IMR-90 (cell line): ENCODE measurements at regions not wholly inside any gene's neighbourhood (a gene's known extent, or its start where the extent isn't known, plus 50 kb on each side); places are given as distances from the start of the nearest gene placed in this dataset.

Experiments used
- ATAC-seq: fragments of 200-7000 bp; cut with Tn5 transposase; 2 replicates; pipeline ENCODE4 v1.9.1; 2020; ENCODE audit warnings: low read depth, mild to moderate bottlenecking, moderate library complexity
- BruUV-seq: library from RNA; stranded (reverse); fragments of 400-500 nt; replicated peaks from 2 replicates; lab custom pipeline; 2021; lab: Mats Ljungman, UMichigan
- CTCF ChIA-PET: fragments of 300-600 bp; formaldehyde crosslinking; extraction: SDS; loops from one replicate; lab custom pipeline; 2021; ENCODE audit warnings: antibody characterized with exemption; lab: Yijun Ruan, JAX
- POLR2A ChIA-PET: fragments of 300-600 bp; sonication (Branson Sonifier 250); formaldehyde crosslinking; loops from one replicate; lab custom pipeline; 2022; ENCODE audit warnings: antibody characterized with exemption; ENCODE audit not compliant: unreplicated experiment; lab: Charles Lee
- DNase-seq: peaks from one replicate; pipeline ENCODE4 v3.0.0; 2013
- H2AFZ ChIP-seq: replicated peaks from 2 replicates; pipeline ENCODE3; 2013; ENCODE audit warnings: low read length, mild to moderate bottlenecking; ENCODE audit not compliant: poor library complexity
- H2AK5ac ChIP-seq: 2 replicates; pipeline ENCODE4 v1.6.1; 2013; ENCODE audit warnings: low read depth, low read length, inconsistent platforms
- H2AK9ac ChIP-seq: replicated peaks from 2 replicates; pipeline ENCODE3; 2013; ENCODE audit warnings: mild to moderate bottlenecking, low read depth, low read length, moderate library complexity; ENCODE audit not compliant: poor library complexity
- H2BK120ac ChIP-seq: 2 replicates; pipeline ENCODE4 v1.6.1; 2013; ENCODE audit warnings: low read depth, low read length, inconsistent platforms
- H2BK15ac ChIP-seq: 3 replicates; pipeline ENCODE4 v1.6.1; 2013; ENCODE audit warnings: low read depth, low read length, inconsistent platforms
- H2BK20ac ChIP-seq: 2 replicates; pipeline ENCODE4 v1.6.1; 2013; ENCODE audit warnings: low read depth, mild to moderate bottlenecking, inconsistent platforms, low read length, moderate library complexity
- H2BK5ac ChIP-seq: 2 replicates; pipeline ENCODE4 v1.6.1; 2013; ENCODE audit warnings: mild to moderate bottlenecking, low read depth, low read length, inconsistent platforms; ENCODE audit not compliant: poor library complexity, severe bottlenecking
- H3K14ac ChIP-seq: replicated peaks from 2 replicates; pipeline ENCODE4 v1.6.1; 2013; ENCODE audit warnings: low read depth, low read length, inconsistent platforms
- H3K18ac ChIP-seq: 2 replicates; pipeline ENCODE4 v1.6.1; 2013; ENCODE audit warnings: low read depth, low read length, control low read depth
- H3K23ac ChIP-seq: 2 replicates; pipeline ENCODE4 v1.6.1; 2013; ENCODE audit warnings: low read depth, low read length, inconsistent platforms
- H3K27ac ChIP-seq: 2 replicates; pipeline ENCODE4 v1.5.1; 2013; ENCODE audit warnings: mild to moderate bottlenecking, control low read depth, low read length; ENCODE audit not compliant: insufficient read depth
- H3K27me3 ChIP-seq: 2 replicates; pipeline ENCODE4 v1.6.1; 2013; ENCODE audit warnings: low read length; ENCODE audit not compliant: control insufficient read depth, insufficient read depth
- H3K36me3 ChIP-seq: 2 replicates; pipeline ENCODE4 v1.6.1; 2013; ENCODE audit warnings: low read length, mixed read lengths; ENCODE audit not compliant: control insufficient read depth, insufficient read depth
- H3K4ac ChIP-seq: 2 replicates; pipeline ENCODE4 v1.6.1; 2013; ENCODE audit warnings: low read depth, low read length, inconsistent platforms
- H3K4me1 ChIP-seq: 2 replicates; pipeline ENCODE4 v1.6.1; 2013; ENCODE audit warnings: low read length, mixed read lengths; ENCODE audit not compliant: control insufficient read depth, insufficient read depth
- H3K4me2 ChIP-seq: 2 replicates; pipeline ENCODE4 v1.6.1; 2013; ENCODE audit warnings: low read depth, mild to moderate bottlenecking, control low read depth, low read length, moderate library complexity
- H3K4me3 ChIP-seq: 2 replicates; pipeline ENCODE4 v1.5.1; 2013; ENCODE audit warnings: low read depth, mild to moderate bottlenecking, control low read depth, low read length, moderate library complexity; ENCODE audit not compliant: insufficient read depth
- H3K56ac ChIP-seq: 2 replicates; pipeline ENCODE4 v1.6.1; 2013; ENCODE audit warnings: low read length, inconsistent platforms; ENCODE audit not compliant: insufficient read depth; ENCODE audit errors: extremely low read depth
- H3K79me1 ChIP-seq, 2 experiments: 2 replicates each; pipeline ENCODE4 v1.6.1; 2013; ENCODE audit warnings: low read length in 2 of 2, inconsistent platforms in 1 of 2, low read depth in 1 of 2
- H3K9ac ChIP-seq: 2 replicates; pipeline ENCODE4 v1.6.1; 2013; ENCODE audit warnings: low read depth, low read length, control low read depth
- H3K9me1 ChIP-seq: 2 replicates; pipeline ENCODE4 v1.6.1; 2013; ENCODE audit warnings: low read length, inconsistent platforms; ENCODE audit not compliant: insufficient read depth
- H3K9me3 ChIP-seq: 2 replicates; pipeline ENCODE4 v1.6.1; 2013; ENCODE audit warnings: low read length; ENCODE audit not compliant: control insufficient read depth, insufficient read depth
- H4K20me1 ChIP-seq: 2 replicates; pipeline ENCODE4 v1.6.1; 2013; ENCODE audit warnings: low read length, inconsistent platforms; ENCODE audit not compliant: insufficient read depth
- H4K5ac ChIP-seq: 2 replicates; pipeline ENCODE4 v1.6.1; 2013; ENCODE audit warnings: mild to moderate bottlenecking, low read depth, low read length, control low read depth
- H4K8ac ChIP-seq, 2 experiments: 2 replicates each; pipeline ENCODE4 v1.6.1; 2013; ENCODE audit warnings: low read depth in 2 of 2, low read length in 2 of 2, control low read depth in 1 of 2, inconsistent platforms in 1 of 2
- H4K91ac ChIP-seq: 2 replicates; pipeline ENCODE4 v1.6.1; 2013; ENCODE audit warnings: low read depth, low read length, inconsistent platforms; ENCODE audit not compliant: insufficient read depth
- BHLHE40 ChIP-seq: fragments of 150-350 bp; IDR thresholded peaks from 2 replicates; pipeline ENCODE4 v1.6.1; 2016; ENCODE audit warnings: mild to moderate bottlenecking, low read depth, low read length
- CTCF ChIP-seq: conservative IDR thresholded peaks from 2 replicates; pipeline ENCODE4 v1.5.1; 2012; ENCODE audit warnings: mild to moderate bottlenecking, low read depth, low read length, improper control_type of control experiment
- ELK1 ChIP-seq: fragments of 150-350 bp; IDR thresholded peaks from 2 replicates; pipeline ENCODE4 v1.6.1; 2016; ENCODE audit warnings: low read depth, mild to moderate bottlenecking, low read length, moderate library complexity, borderline replicate concordance
- FOS ChIP-seq: fragments of 150-350 bp; IDR thresholded peaks from 2 replicates; pipeline ENCODE4 v1.6.1; 2016; ENCODE audit warnings: low read depth, low read length
- MAFK ChIP-seq: IDR thresholded peaks from 2 replicates; pipeline ENCODE4 v1.6.1; 2012; ENCODE audit warnings: low read depth, low read length, improper control_type of control experiment
- MAZ ChIP-seq: IDR thresholded peaks from 2 replicates; pipeline ENCODE4 v1.6.1; 2012; ENCODE audit warnings: low read depth, mild to moderate bottlenecking, low read length, improper control_type of control experiment, moderate library complexity, borderline replicate concordance
- MXI1 ChIP-seq: IDR thresholded peaks from 2 replicates; pipeline ENCODE4 v1.6.1; 2012; ENCODE audit warnings: low read depth, mild to moderate bottlenecking, low read length, moderate library complexity, borderline replicate concordance
- NFE2L2 ChIP-seq: fragments of 150-350 bp; IDR thresholded peaks from 2 replicates; pipeline ENCODE4 v1.6.1; 2016; ENCODE audit warnings: low read depth, mild to moderate bottlenecking, low read length
- POLR2A ChIP-seq: IDR thresholded peaks from 2 replicates; pipeline ENCODE4 v1.6.1; 2012; ENCODE audit warnings: mild to moderate bottlenecking, low read depth, low read length
- RAD21 ChIP-seq: IDR thresholded peaks from 2 replicates; pipeline ENCODE4 v1.6.1; 2012; ENCODE audit warnings: low read length, improper control_type of control experiment
- RCOR1 ChIP-seq: IDR thresholded peaks from 2 replicates; pipeline ENCODE4 v1.6.1; 2012; ENCODE audit warnings: mild to moderate bottlenecking, low read length, improper control_type of control experiment; ENCODE audit not compliant: insufficient replicate concordance
- RFX5 ChIP-seq: IDR thresholded peaks from 2 replicates; pipeline ENCODE4 v1.8.0; 2012; ENCODE audit warnings: low read depth, mild to moderate bottlenecking, low read length, moderate library complexity
- SMC3 ChIP-seq: fragments of 150-350 bp; IDR thresholded peaks from 2 replicates; pipeline ENCODE4 v1.6.1; 2016; ENCODE audit warnings: low read depth, mild to moderate bottlenecking, antibody characterized with exemption, low read length, moderate library complexity
- WGBS, 2 experiments: methylation state at CpG; one replicate each; pipeline versions ENCODE4 v1.1.5 to v1.1.7; 2013; ENCODE audit warnings: missing lambda C conversion rate in 2 of 2; ENCODE audit not compliant: insufficient read length in 1 of 2; ENCODE audit errors: extremely low coverage in 2 of 2; 5-methylcytosine and 5-hydroxymethylcytosine counted together
- dilution Hi-C: fragments of 300-500 bp; cut with HindIII; formaldehyde crosslinking; loops from one replicate; pipeline ENCODE4 v1.14.3; 2018; ENCODE audit warnings: low sequenced_read_pairs; ENCODE audit not compliant: unreplicated experiment
- in situ Hi-C: fragments of 300-500 bp; cut with MboI; formaldehyde crosslinking; loops from 3 replicates; pipeline ENCODE4 v1.14.3; 2019; ENCODE audit warnings: low sequenced_read_pairs, inconsistent platforms, mixed read lengths
- intact Hi-C: fragments of 100-400 bp; cut with micrococcal nuclease; formaldehyde crosslinking; loops from 2 replicates; pipeline ENCODE4 v1.10.0; 2022

- Histone ChIP-seq H3K27ac (no peak overlapping the region), H3K36me3 (no peaks in the 10 kb centered on the region), H3K14ac (no peak overlapping the region), H3K4ac (no peak overlapping the region), H3K23ac (no peak overlapping the region), H3K18ac (no peak overlapping the region), H3K4me3 (no peak overlapping the region), H2BK15ac (no peak overlapping the region), H2BK5ac (no peak overlapping the region), H4K20me1 (no peaks in the 10 kb centered on the region), H3K4me1 (no peaks in the 10 kb centered on the region), H4K91ac (no peak overlapping the region), H3K9ac (no peak overlapping the region), H3K56ac (no peak overlapping the region), H2BK120ac (no peak overlapping the region), H3K9me3 (peaks cover under 1% of the 10 kb centered on the region; the same call in 1 of the 2 replicates), H2AFZ (no peak overlapping the region), H4K8ac (no peak overlapping the region), H3K9me1 (no peaks in the 10 kb centered on the region), H2AK5ac (no peak overlapping the region), H2BK20ac (no peak overlapping the region), H3K27me3 (no peaks in the 10 kb centered on the region), H4K5ac (no peak overlapping the region), H2AK9ac (no peak overlapping the region), H3K79me1 (no peaks in the 10 kb centered on the region), H3K4me2 (no peak overlapping the region)
- intact Hi-C loops = no loop called here
- no peak for TF ChIP-seq RAD21
- TF ChIP-seq MXI1 = no peak
- no peak for TF ChIP-seq ELK1
- no peak for TF ChIP-seq SMC3
- TF ChIP-seq POLR2A = no peak
- no peak for TF ChIP-seq FOS
- TF ChIP-seq RFX5 = no peak
- TF ChIP-seq MAFK = no peak
- no peak for TF ChIP-seq MAZ
- no peak for TF ChIP-seq NFE2L2
- TF ChIP-seq RCOR1 = no peak
- TF ChIP-seq CTCF = no peak
- no peak for TF ChIP-seq BHLHE40
- ChIA-PET POLR2A (no interaction called here), CTCF (no interaction called here)
- in situ Hi-C loops = no loop called here
- no CpG with 5 or more reads among the region's 3 CpGs for WGBS, 2 experiments
- dilution Hi-C loops = no loop called here
- no TSS peak for BruUV-seq
- ATAC-seq (no peak), DNase-seq (no peak)
These were observed 173.2 kb upstream of the CDH10 start for GRCh38 chr5:24817966-24818365.
